IMR-90 (cell line): ENCODE measurements at regions not wholly inside any gene's neighbourhood (a gene's known extent, or its start where the extent isn't known, plus 50 kb on each side); places are given as distances from the start of the nearest gene placed in this dataset.

Experiments used
- ATAC-seq: fragments of 200-7000 bp; cut with Tn5 transposase; 2 replicates; pipeline ENCODE4 v1.9.1; 2020; ENCODE audit warnings: low read depth, mild to moderate bottlenecking, moderate library complexity
- BruUV-seq: library from RNA; stranded (reverse); fragments of 400-500 nt; replicated peaks from 2 replicates; lab custom pipeline; 2021; lab: Mats Ljungman, UMichigan
- CTCF ChIA-PET: fragments of 300-600 bp; formaldehyde crosslinking; extraction: SDS; loops from one replicate; lab custom pipeline; 2021; ENCODE audit warnings: antibody characterized with exemption; lab: Yijun Ruan, JAX
- POLR2A ChIA-PET: fragments of 300-600 bp; sonication (Branson Sonifier 250); formaldehyde crosslinking; loops from one replicate; lab custom pipeline; 2022; ENCODE audit warnings: antibody characterized with exemption; ENCODE audit not compliant: unreplicated experiment; lab: Charles Lee
- DNase-seq: peaks from one replicate; pipeline ENCODE4 v3.0.0; 2013
- H2AFZ ChIP-seq: replicated peaks from 2 replicates; pipeline ENCODE3; 2013; ENCODE audit warnings: low read length, mild to moderate bottlenecking; ENCODE audit not compliant: poor library complexity
- H2AK5ac ChIP-seq: 2 replicates; pipeline ENCODE4 v1.6.1; 2013; ENCODE audit warnings: low read depth, low read length, inconsistent platforms
- H2AK9ac ChIP-seq: replicated peaks from 2 replicates; pipeline ENCODE3; 2013; ENCODE audit warnings: mild to moderate bottlenecking, low read depth, low read length, moderate library complexity; ENCODE audit not compliant: poor library complexity
- H2BK120ac ChIP-seq: 2 replicates; pipeline ENCODE4 v1.6.1; 2013; ENCODE audit warnings: low read depth, low read length, inconsistent platforms
- H2BK15ac ChIP-seq: 3 replicates; pipeline ENCODE4 v1.6.1; 2013; ENCODE audit warnings: low read depth, low read length, inconsistent platforms
- H2BK20ac ChIP-seq: 2 replicates; pipeline ENCODE4 v1.6.1; 2013; ENCODE audit warnings: low read depth, mild to moderate bottlenecking, inconsistent platforms, low read length, moderate library complexity
- H2BK5ac ChIP-seq: 2 replicates; pipeline ENCODE4 v1.6.1; 2013; ENCODE audit warnings: mild to moderate bottlenecking, low read depth, low read length, inconsistent platforms; ENCODE audit not compliant: poor library complexity, severe bottlenecking
- H3K14ac ChIP-seq: replicated peaks from 2 replicates; pipeline ENCODE4 v1.6.1; 2013; ENCODE audit warnings: low read depth, low read length, inconsistent platforms
- H3K18ac ChIP-seq: 2 replicates; pipeline ENCODE4 v1.6.1; 2013; ENCODE audit warnings: low read depth, low read length, control low read depth
- H3K23ac ChIP-seq: 2 replicates; pipeline ENCODE4 v1.6.1; 2013; ENCODE audit warnings: low read depth, low read length, inconsistent platforms
- H3K27ac ChIP-seq: 2 replicates; pipeline ENCODE4 v1.5.1; 2013; ENCODE audit warnings: mild to moderate bottlenecking, control low read depth, low read length; ENCODE audit not compliant: insufficient read depth
- H3K27me3 ChIP-seq: 2 replicates; pipeline ENCODE4 v1.6.1; 2013; ENCODE audit warnings: low read length; ENCODE audit not compliant: control insufficient read depth, insufficient read depth
- H3K36me3 ChIP-seq: 2 replicates; pipeline ENCODE4 v1.6.1; 2013; ENCODE audit warnings: low read length, mixed read lengths; ENCODE audit not compliant: control insufficient read depth, insufficient read depth
- H3K4ac ChIP-seq: 2 replicates; pipeline ENCODE4 v1.6.1; 2013; ENCODE audit warnings: low read depth, low read length, inconsistent platforms
- H3K4me1 ChIP-seq: 2 replicates; pipeline ENCODE4 v1.6.1; 2013; ENCODE audit warnings: low read length, mixed read lengths; ENCODE audit not compliant: control insufficient read depth, insufficient read depth
- H3K4me2 ChIP-seq: 2 replicates; pipeline ENCODE4 v1.6.1; 2013; ENCODE audit warnings: low read depth, mild to moderate bottlenecking, control low read depth, low read length, moderate library complexity
- H3K4me3 ChIP-seq: 2 replicates; pipeline ENCODE4 v1.5.1; 2013; ENCODE audit warnings: low read depth, mild to moderate bottlenecking, control low read depth, low read length, moderate library complexity; ENCODE audit not compliant: insufficient read depth
- H3K56ac ChIP-seq: 2 replicates; pipeline ENCODE4 v1.6.1; 2013; ENCODE audit warnings: low read length, inconsistent platforms; ENCODE audit not compliant: insufficient read depth; ENCODE audit errors: extremely low read depth
- H3K79me1 ChIP-seq, 2 experiments: 2 replicates each; pipeline ENCODE4 v1.6.1; 2013; ENCODE audit warnings: low read length in 2 of 2, inconsistent platforms in 1 of 2, low read depth in 1 of 2
- H3K9ac ChIP-seq: 2 replicates; pipeline ENCODE4 v1.6.1; 2013; ENCODE audit warnings: low read depth, low read length, control low read depth
- H3K9me1 ChIP-seq: 2 replicates; pipeline ENCODE4 v1.6.1; 2013; ENCODE audit warnings: low read length, inconsistent platforms; ENCODE audit not compliant: insufficient read depth
- H3K9me3 ChIP-seq: 2 replicates; pipeline ENCODE4 v1.6.1; 2013; ENCODE audit warnings: low read length; ENCODE audit not compliant: control insufficient read depth, insufficient read depth
- H4K20me1 ChIP-seq: 2 replicates; pipeline ENCODE4 v1.6.1; 2013; ENCODE audit warnings: low read length, inconsistent platforms; ENCODE audit not compliant: insufficient read depth
- H4K5ac ChIP-seq: 2 replicates; pipeline ENCODE4 v1.6.1; 2013; ENCODE audit warnings: mild to moderate bottlenecking, low read depth, low read length, control low read depth
- H4K8ac ChIP-seq, 2 experiments: 2 replicates each; pipeline ENCODE4 v1.6.1; 2013; ENCODE audit warnings: low read depth in 2 of 2, low read length in 2 of 2, control low read depth in 1 of 2, inconsistent platforms in 1 of 2
- H4K91ac ChIP-seq: 2 replicates; pipeline ENCODE4 v1.6.1; 2013; ENCODE audit warnings: low read depth, low read length, inconsistent platforms; ENCODE audit not compliant: insufficient read depth
- BHLHE40 ChIP-seq: fragments of 150-350 bp; IDR thresholded peaks from 2 replicates; pipeline ENCODE4 v1.6.1; 2016; ENCODE audit warnings: mild to moderate bottlenecking, low read depth, low read length
- CEBPB ChIP-seq: IDR thresholded peaks from 2 replicates; pipeline ENCODE4 v1.6.1; 2012; ENCODE audit warnings: low read depth, low read length, improper control_type of control experiment
- CHD1 ChIP-seq: IDR thresholded peaks from 2 replicates; pipeline ENCODE4 v1.6.1; 2012; ENCODE audit warnings: low read depth, low read length, improper control_type of control experiment
- CTCF ChIP-seq: conservative IDR thresholded peaks from 2 replicates; pipeline ENCODE4 v1.5.1; 2012; ENCODE audit warnings: mild to moderate bottlenecking, low read depth, low read length, improper control_type of control experiment
- ELK1 ChIP-seq: fragments of 150-350 bp; IDR thresholded peaks from 2 replicates; pipeline ENCODE4 v1.6.1; 2016; ENCODE audit warnings: low read depth, mild to moderate bottlenecking, low read length, moderate library complexity, borderline replicate concordance
- FOS ChIP-seq: fragments of 150-350 bp; IDR thresholded peaks from 2 replicates; pipeline ENCODE4 v1.6.1; 2016; ENCODE audit warnings: low read depth, low read length
- MAFK ChIP-seq: IDR thresholded peaks from 2 replicates; pipeline ENCODE4 v1.6.1; 2012; ENCODE audit warnings: low read depth, low read length, improper control_type of control experiment
- MAZ ChIP-seq: IDR thresholded peaks from 2 replicates; pipeline ENCODE4 v1.6.1; 2012; ENCODE audit warnings: low read depth, mild to moderate bottlenecking, low read length, improper control_type of control experiment, moderate library complexity, borderline replicate concordance
- MXI1 ChIP-seq: IDR thresholded peaks from 2 replicates; pipeline ENCODE4 v1.6.1; 2012; ENCODE audit warnings: low read depth, mild to moderate bottlenecking, low read length, moderate library complexity, borderline replicate concordance
- NFE2L2 ChIP-seq: fragments of 150-350 bp; IDR thresholded peaks from 2 replicates; pipeline ENCODE4 v1.6.1; 2016; ENCODE audit warnings: low read depth, mild to moderate bottlenecking, low read length
- RAD21 ChIP-seq: IDR thresholded peaks from 2 replicates; pipeline ENCODE4 v1.6.1; 2012; ENCODE audit warnings: low read length, improper control_type of control experiment
- RCOR1 ChIP-seq: IDR thresholded peaks from 2 replicates; pipeline ENCODE4 v1.6.1; 2012; ENCODE audit warnings: mild to moderate bottlenecking, low read length, improper control_type of control experiment; ENCODE audit not compliant: insufficient replicate concordance
- RFX5 ChIP-seq: IDR thresholded peaks from 2 replicates; pipeline ENCODE4 v1.8.0; 2012; ENCODE audit warnings: low read depth, mild to moderate bottlenecking, low read length, moderate library complexity
- SMC3 ChIP-seq: fragments of 150-350 bp; IDR thresholded peaks from 2 replicates; pipeline ENCODE4 v1.6.1; 2016; ENCODE audit warnings: low read depth, mild to moderate bottlenecking, antibody characterized with exemption, low read length, moderate library complexity
- USF2 ChIP-seq: fragments of 150-350 bp; IDR thresholded peaks from 2 replicates; pipeline ENCODE4 v1.6.1; 2017; ENCODE audit warnings: mild to moderate bottlenecking, antibody characterized with exemption, low read length, low read depth
- WGBS, 2 experiments: methylation state at CpG; one replicate each; pipeline versions ENCODE4 v1.1.5 to v1.1.7; 2013; ENCODE audit warnings: missing lambda C conversion rate in 2 of 2; ENCODE audit not compliant: insufficient read length in 1 of 2; ENCODE audit errors: extremely low coverage in 2 of 2; 5-methylcytosine and 5-hydroxymethylcytosine counted together
- dilution Hi-C: fragments of 300-500 bp; cut with HindIII; formaldehyde crosslinking; loops from one replicate; pipeline ENCODE4 v1.14.3; 2018; ENCODE audit warnings: low sequenced_read_pairs; ENCODE audit not compliant: unreplicated experiment
- in situ Hi-C: fragments of 300-500 bp; cut with MboI; formaldehyde crosslinking; loops from 3 replicates; pipeline ENCODE4 v1.14.3; 2019; ENCODE audit warnings: low sequenced_read_pairs, inconsistent platforms, mixed read lengths
- intact Hi-C: fragments of 100-400 bp; cut with micrococcal nuclease; formaldehyde crosslinking; loops from 2 replicates; pipeline ENCODE4 v1.10.0; 2022

GRCh38 chr2:175256806-175257585 lies 75.5 kb upstream of the ATP5MC3 start:
- Histone ChIP-seq H2AFZ (no peak overlapping the region), H3K14ac (no peak overlapping the region), H3K23ac (no peak overlapping the region), H2AK5ac (no peak overlapping the region), H2AK9ac (no peak overlapping the region), H3K27me3 (peaks cover 5% of the 10 kb centered on the region), H3K9ac (no peak overlapping the region), H3K56ac (no peak overlapping the region), H2BK15ac (no peak overlapping the region), H3K4ac (no peak overlapping the region), H3K27ac (no peak overlapping the region), H3K4me1 (no peaks in the 10 kb centered on the region), H4K20me1 (no peaks in the 10 kb centered on the region), H2BK120ac (no peak overlapping the region), H3K36me3 (no peaks in the 10 kb centered on the region), H3K18ac (no peak overlapping the region), H3K9me1 (no peaks in the 10 kb centered on the region), H4K8ac (no peak overlapping the region), H3K79me1 (no peaks in the 10 kb centered on the region), H2BK20ac (no peak overlapping the region), H4K5ac (no peak overlapping the region), H3K4me2 (no peak overlapping the region), H2BK5ac (no peak overlapping the region), H4K91ac (no peak overlapping the region), H3K9me3 (no peaks in the 10 kb centered on the region), H3K4me3 (no peak overlapping the region)
- WGBS, 2 experiments: 89% methylated on average over 20 of the region's 69 CpGs; no CpG with 5 or more reads in 1 of the 2 experiments
- ATAC-seq (no peak), DNase-seq (no peak)
- in situ Hi-C loops: loop anchor here (25.0 kb wide), 1 partner anchor 220 kb away; no protein-coding TSS in a partner anchor
- intact Hi-C loops: no loop called here
- no peak for TF ChIP-seq FOS
- TF ChIP-seq SMC3: no peak
- TF ChIP-seq BHLHE40: no peak
- TF ChIP-seq MXI1: no peak
- TF ChIP-seq USF2: no peak
- TF ChIP-seq ELK1: no peak
- TF ChIP-seq MAZ: no peak
- no peak for TF ChIP-seq CEBPB
- no peak for TF ChIP-seq CTCF
- TF ChIP-seq RFX5: no peak
- no peak for TF ChIP-seq CHD1
- TF ChIP-seq RCOR1: no peak
- no peak for TF ChIP-seq MAFK
- TF ChIP-seq RAD21: no peak
- no peak for TF ChIP-seq NFE2L2
- ChIA-PET CTCF (no interaction called here), POLR2A (interaction anchor here (0.7 kb wide), 1 partner anchor 1881 kb away, joined by 4 read pairs; no protein-coding TSS in a partner anchor)
- BruUV-seq: no TSS peak
- dilution Hi-C loops: no loop called here
